WTC11 (cell line): ENCODE measurements at regions not wholly inside any gene's neighbourhood (a gene's known extent, or its start where the extent isn't known, plus 50 kb on each side); places are given as distances from the start of the nearest gene placed in this dataset.

Experiments
- ATAC-seq: fragments of 200-7000 bp; cut with Tn5 transposase; 2 replicates; pipeline ENCODE4 v1.10.0; 2021; ENCODE audit warnings: mild to moderate bottlenecking, moderate library complexity
- CTCF ChIA-PET: fragments of 300-600 bp; sonication (Branson Sonifier 250); formaldehyde crosslinking; loops from one replicate; lab custom pipeline; 2021; ENCODE audit warnings: antibody characterized with exemption; lab: Charles Lee
- POLR2A ChIA-PET: fragments of 350-600 bp; sonication (Branson Sonifier 250); formaldehyde crosslinking; loops from one replicate; lab custom pipeline; 2021; ENCODE audit warnings: antibody characterized with exemption; lab: Charles Lee
- DNase-seq: peaks from one replicate; pipeline ENCODE4 v3.0.0; 2021; ENCODE audit warnings: low spot score
- H3K27ac Mint-ChIP-seq: 2 replicates; pipeline ENCODE4 v1.8.0; 2021; ENCODE audit warnings: mixed read lengths
- H3K27me3 Mint-ChIP-seq: 2 replicates; pipeline ENCODE4 v1.8.0; 2021; ENCODE audit warnings: low read depth, mild to moderate bottlenecking, moderate library complexity, mixed read lengths
- H3K36me3 Mint-ChIP-seq: 2 replicates; pipeline ENCODE4 v1.8.0; 2021; ENCODE audit warnings: mixed read lengths
- H3K4me1 Mint-ChIP-seq: 2 replicates; pipeline ENCODE4 v1.8.0; 2022; ENCODE audit warnings: mixed read lengths
- H3K4me3 Mint-ChIP-seq: 2 replicates; pipeline ENCODE4 v1.8.0; 2021; ENCODE audit warnings: mild to moderate bottlenecking, moderate library complexity, mixed read lengths
- H3K9me3 Mint-ChIP-seq: 2 replicates; pipeline ENCODE4 v1.8.0; 2021; ENCODE audit warnings: mixed read lengths
- MYBL2 ChIP-seq: sonication (generic); formaldehyde crosslinking; IDR thresholded peaks from 2 replicates; pipeline ENCODE4 v1.8.1; 2023; ENCODE audit warnings: mild to moderate bottlenecking, moderate library complexity, missing genetic modification reagents
- NFYB ChIP-seq: sonication (generic); formaldehyde crosslinking; conservative IDR thresholded peaks from 2 replicates; pipeline ENCODE4 v1.8.0; 2022; ENCODE audit warnings: low read depth, missing genetic modification reagents
- OVOL2 ChIP-seq: fragments of 250-450 bp; sonication (Bioruptor Pico); IDR thresholded peaks from 2 replicates; pipeline ENCODE4 v1.9.0; 2021; ENCODE audit warnings: mild to moderate bottlenecking, borderline replicate concordance
- SMAD4 ChIP-seq: sonication (generic); formaldehyde crosslinking; IDR thresholded peaks from 2 replicates; pipeline ENCODE4 v1.8.0; 2022; ENCODE audit warnings: mild to moderate bottlenecking, missing genetic modification reagents
- TCF7 ChIP-seq: sonication (generic); formaldehyde crosslinking; IDR thresholded peaks from 2 replicates; pipeline ENCODE4 v1.8.0; 2022; ENCODE audit warnings: mild to moderate bottlenecking, low read depth, missing genetic modification reagents, moderate library complexity
- ZBTB21 ChIP-seq: sonication (generic); formaldehyde crosslinking; IDR thresholded peaks from 2 replicates; pipeline ENCODE4 v1.8.1; 2023; ENCODE audit warnings: mild to moderate bottlenecking, missing genetic modification reagents, borderline replicate concordance
- ZNF232 ChIP-seq: sonication (generic); formaldehyde crosslinking; IDR thresholded peaks from 2 replicates; pipeline ENCODE4 v1.8.0; 2022; ENCODE audit warnings: mild to moderate bottlenecking, missing genetic modification reagents
- ZNF396 ChIP-seq: fragments of 250-450 bp; sonication (Bioruptor Pico); IDR thresholded peaks from 2 replicates; pipeline ENCODE4 v1.8.0; 2021; ENCODE audit warnings: mild to moderate bottlenecking, moderate library complexity, borderline replicate concordance
- ZNF416 ChIP-seq: fragments of 250-450 bp; sonication (Bioruptor Pico); IDR thresholded peaks from 2 replicates; pipeline ENCODE4 v1.9.0; 2021; ENCODE audit warnings: mild to moderate bottlenecking, inconsistent platforms
- ZNF423 ChIP-seq: fragments of 250-450 bp; sonication (Bioruptor Pico); IDR thresholded peaks from 2 replicates; pipeline ENCODE4 v2.1.2; 2022; ENCODE audit warnings: mild to moderate bottlenecking, moderate library complexity
- TF ChIP-seq, protein P1 (sequence below): sonication (generic); formaldehyde crosslinking; IDR thresholded peaks from 2 replicates; pipeline ENCODE4 v1.8.1; 2022; ENCODE audit warnings: missing genetic modification reagents, borderline replicate concordance
- TF ChIP-seq, protein P2 (sequence below): sonication (generic); formaldehyde crosslinking; conservative IDR thresholded peaks from 2 replicates; pipeline ENCODE4 v1.8.1; 2023; ENCODE audit warnings: mild to moderate bottlenecking, low read depth, missing genetic modification reagents, moderate library complexity
- TF ChIP-seq, protein P3 (sequence below): fragments of 200-600 bp; IDR thresholded peaks from 2 replicates; pipeline ENCODE4 v1.8.0; 2022; ENCODE audit warnings: antibody characterized with exemption
- TF ChIP-seq, protein P4 (sequence below): sonication (generic); formaldehyde crosslinking; IDR thresholded peaks from 2 replicates; pipeline ENCODE4 v1.8.1; 2022; ENCODE audit warnings: low read depth, missing genetic modification reagents, borderline replicate concordance
- TF ChIP-seq, protein P5 (sequence below): fragments of 250-450 bp; sonication (Bioruptor Pico); IDR thresholded peaks from 2 replicates; pipeline ENCODE4 v1.9.0; 2021; ENCODE audit warnings: mild to moderate bottlenecking
- TF ChIP-seq, protein P6 (sequence below): sonication (generic); formaldehyde crosslinking; IDR thresholded peaks from 2 replicates; pipeline ENCODE4 v1.8.0; 2023; ENCODE audit warnings: mild to moderate bottlenecking, missing genetic modification reagents
- TF ChIP-seq, protein P7 (sequence below): fragments of 250-450 bp; sonication (Bioruptor Pico); IDR thresholded peaks from 2 replicates; pipeline ENCODE4 v1.9.0; 2021; ENCODE audit warnings: moderate library complexity, mild to moderate bottlenecking, inconsistent platforms, borderline replicate concordance
- TF ChIP-seq, protein P8 (sequence below): sonication (generic); formaldehyde crosslinking; IDR thresholded peaks from 2 replicates; pipeline ENCODE4 v1.8.1; 2023; ENCODE audit warnings: mild to moderate bottlenecking, missing genetic modification reagents, moderate library complexity

DNA sequence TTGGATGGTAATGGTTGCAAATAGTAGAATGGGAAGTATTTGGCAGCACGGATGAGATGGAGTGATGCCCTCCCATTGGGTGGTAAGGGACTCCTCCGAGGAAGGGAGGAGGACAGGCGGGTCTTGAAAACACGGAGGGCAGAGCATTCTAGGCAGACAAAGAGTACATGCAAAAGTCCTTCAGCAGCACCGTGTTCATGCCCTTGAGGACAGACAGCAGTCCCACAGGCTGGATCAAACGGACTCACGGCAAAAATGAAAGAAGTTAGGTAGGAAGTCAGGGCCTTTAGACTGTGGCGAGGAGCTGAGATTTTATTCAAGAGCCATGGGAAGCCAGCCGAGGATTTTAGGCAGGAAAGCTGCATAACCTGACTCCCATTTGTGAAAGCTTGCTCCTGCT, 253.9 kb downstream of the RHOU start:
- ChIA-PET CTCF (interaction anchor here (1.0 kb wide), 1 partner anchor 325 kb away, joined by 3 read pairs; no protein-coding TSS in a partner anchor), POLR2A (no interaction called here)
- TF ChIP-seq, protein P1, sequence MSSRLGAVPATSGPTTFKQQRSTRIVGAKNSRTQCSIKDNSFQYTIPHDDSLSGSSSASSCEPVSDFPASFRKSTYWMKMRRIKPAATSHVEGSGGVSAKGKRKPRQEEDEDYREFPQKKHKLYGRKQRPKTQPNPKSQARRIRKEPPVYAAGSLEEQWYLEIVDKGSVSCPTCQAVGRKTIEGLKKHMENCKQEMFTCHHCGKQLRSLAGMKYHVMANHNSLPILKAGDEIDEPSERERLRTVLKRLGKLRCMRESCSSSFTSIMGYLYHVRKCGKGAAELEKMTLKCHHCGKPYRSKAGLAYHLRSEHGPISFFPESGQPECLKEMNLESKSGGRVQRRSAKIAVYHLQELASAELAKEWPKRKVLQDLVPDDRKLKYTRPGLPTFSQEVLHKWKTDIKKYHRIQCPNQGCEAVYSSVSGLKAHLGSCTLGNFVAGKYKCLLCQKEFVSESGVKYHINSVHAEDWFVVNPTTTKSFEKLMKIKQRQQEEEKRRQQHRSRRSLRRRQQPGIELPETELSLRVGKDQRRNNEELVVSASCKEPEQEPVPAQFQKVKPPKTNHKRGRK (CRISPR knock-in tag): no peak
- TF ChIP-seq ZNF232 (CRISPR knock-in tag): no peak
- no peak for TF ChIP-seq ZNF396
- TF ChIP-seq OVOL2 (CRISPR knock-in tag): no peak
- no peak for ATAC-seq
- Mint-ChIP-seq H3K4me3 (no peak overlapping the region), H3K4me1 (peaks cover 42% of the 10 kb centered on the region), H3K9me3 (0 out of 2 replicates have a peak, but pooled peaks cover 3% of the 10 kb centered on the region), H3K27ac (no peak overlapping the region), H3K36me3 (no peaks in the 10 kb centered on the region), H3K27me3 (peaks cover 7% of the 10 kb centered on the region; the same call in 1 of the 2 replicates)
- DNase-seq: no peak

DNA sequence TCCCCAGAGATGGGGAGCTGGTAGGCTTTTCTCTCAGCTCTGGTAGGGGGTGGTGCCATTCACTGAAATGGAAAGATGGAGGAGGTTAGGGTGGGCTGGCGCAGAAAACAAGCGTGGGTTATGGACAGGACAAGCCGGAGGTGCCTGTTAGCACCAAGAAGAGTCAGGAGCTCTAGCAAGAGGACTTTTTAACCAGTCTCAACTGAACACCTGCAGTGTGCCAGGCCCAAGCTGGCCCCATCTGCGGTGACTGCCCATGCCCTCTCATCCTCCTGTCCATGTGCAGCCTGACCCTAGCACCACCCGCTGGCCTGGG, 254.4 kb downstream of the RHOU start:
- DNase-seq (no peak), ATAC-seq (no peak)
- TF ChIP-seq ZNF423 (CRISPR knock-in tag) (no peak), NFYB (CRISPR knock-in tag) (no peak), SMAD4 (no peak), TCF7 (no peak), MYBL2 (no peak), ZNF232 (CRISPR knock-in tag) (no peak), ZBTB21 (CRISPR knock-in tag) (no peak), ZNF416 (CRISPR knock-in tag) (no peak)
- TF ChIP-seq, protein P2, sequence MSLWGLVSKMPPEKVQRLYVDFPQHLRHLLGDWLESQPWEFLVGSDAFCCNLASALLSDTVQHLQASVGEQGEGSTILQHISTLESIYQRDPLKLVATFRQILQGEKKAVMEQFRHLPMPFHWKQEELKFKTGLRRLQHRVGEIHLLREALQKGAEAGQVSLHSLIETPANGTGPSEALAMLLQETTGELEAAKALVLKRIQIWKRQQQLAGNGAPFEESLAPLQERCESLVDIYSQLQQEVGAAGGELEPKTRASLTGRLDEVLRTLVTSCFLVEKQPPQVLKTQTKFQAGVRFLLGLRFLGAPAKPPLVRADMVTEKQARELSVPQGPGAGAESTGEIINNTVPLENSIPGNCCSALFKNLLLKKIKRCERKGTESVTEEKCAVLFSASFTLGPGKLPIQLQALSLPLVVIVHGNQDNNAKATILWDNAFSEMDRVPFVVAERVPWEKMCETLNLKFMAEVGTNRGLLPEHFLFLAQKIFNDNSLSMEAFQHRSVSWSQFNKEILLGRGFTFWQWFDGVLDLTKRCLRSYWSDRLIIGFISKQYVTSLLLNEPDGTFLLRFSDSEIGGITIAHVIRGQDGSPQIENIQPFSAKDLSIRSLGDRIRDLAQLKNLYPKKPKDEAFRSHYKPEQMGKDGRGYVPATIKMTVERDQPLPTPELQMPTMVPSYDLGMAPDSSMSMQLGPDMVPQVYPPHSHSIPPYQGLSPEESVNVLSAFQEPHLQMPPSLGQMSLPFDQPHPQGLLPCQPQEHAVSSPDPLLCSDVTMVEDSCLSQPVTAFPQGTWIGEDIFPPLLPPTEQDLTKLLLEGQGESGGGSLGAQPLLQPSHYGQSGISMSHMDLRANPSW (CRISPR knock-in tag): no peak
- TF ChIP-seq, protein P3, sequence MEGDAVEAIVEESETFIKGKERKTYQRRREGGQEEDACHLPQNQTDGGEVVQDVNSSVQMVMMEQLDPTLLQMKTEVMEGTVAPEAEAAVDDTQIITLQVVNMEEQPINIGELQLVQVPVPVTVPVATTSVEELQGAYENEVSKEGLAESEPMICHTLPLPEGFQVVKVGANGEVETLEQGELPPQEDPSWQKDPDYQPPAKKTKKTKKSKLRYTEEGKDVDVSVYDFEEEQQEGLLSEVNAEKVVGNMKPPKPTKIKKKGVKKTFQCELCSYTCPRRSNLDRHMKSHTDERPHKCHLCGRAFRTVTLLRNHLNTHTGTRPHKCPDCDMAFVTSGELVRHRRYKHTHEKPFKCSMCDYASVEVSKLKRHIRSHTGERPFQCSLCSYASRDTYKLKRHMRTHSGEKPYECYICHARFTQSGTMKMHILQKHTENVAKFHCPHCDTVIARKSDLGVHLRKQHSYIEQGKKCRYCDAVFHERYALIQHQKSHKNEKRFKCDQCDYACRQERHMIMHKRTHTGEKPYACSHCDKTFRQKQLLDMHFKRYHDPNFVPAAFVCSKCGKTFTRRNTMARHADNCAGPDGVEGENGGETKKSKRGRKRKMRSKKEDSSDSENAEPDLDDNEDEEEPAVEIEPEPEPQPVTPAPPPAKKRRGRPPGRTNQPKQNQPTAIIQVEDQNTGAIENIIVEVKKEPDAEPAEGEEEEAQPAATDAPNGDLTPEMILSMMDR: no peak
- TF ChIP-seq, protein P4, sequence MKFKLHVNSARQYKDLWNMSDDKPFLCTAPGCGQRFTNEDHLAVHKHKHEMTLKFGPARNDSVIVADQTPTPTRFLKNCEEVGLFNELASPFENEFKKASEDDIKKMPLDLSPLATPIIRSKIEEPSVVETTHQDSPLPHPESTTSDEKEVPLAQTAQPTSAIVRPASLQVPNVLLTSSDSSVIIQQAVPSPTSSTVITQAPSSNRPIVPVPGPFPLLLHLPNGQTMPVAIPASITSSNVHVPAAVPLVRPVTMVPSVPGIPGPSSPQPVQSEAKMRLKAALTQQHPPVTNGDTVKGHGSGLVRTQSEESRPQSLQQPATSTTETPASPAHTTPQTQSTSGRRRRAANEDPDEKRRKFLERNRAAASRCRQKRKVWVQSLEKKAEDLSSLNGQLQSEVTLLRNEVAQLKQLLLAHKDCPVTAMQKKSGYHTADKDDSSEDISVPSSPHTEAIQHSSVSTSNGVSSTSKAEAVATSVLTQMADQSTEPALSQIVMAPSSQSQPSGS (CRISPR knock-in tag): no peak
- TF ChIP-seq, protein P5, sequence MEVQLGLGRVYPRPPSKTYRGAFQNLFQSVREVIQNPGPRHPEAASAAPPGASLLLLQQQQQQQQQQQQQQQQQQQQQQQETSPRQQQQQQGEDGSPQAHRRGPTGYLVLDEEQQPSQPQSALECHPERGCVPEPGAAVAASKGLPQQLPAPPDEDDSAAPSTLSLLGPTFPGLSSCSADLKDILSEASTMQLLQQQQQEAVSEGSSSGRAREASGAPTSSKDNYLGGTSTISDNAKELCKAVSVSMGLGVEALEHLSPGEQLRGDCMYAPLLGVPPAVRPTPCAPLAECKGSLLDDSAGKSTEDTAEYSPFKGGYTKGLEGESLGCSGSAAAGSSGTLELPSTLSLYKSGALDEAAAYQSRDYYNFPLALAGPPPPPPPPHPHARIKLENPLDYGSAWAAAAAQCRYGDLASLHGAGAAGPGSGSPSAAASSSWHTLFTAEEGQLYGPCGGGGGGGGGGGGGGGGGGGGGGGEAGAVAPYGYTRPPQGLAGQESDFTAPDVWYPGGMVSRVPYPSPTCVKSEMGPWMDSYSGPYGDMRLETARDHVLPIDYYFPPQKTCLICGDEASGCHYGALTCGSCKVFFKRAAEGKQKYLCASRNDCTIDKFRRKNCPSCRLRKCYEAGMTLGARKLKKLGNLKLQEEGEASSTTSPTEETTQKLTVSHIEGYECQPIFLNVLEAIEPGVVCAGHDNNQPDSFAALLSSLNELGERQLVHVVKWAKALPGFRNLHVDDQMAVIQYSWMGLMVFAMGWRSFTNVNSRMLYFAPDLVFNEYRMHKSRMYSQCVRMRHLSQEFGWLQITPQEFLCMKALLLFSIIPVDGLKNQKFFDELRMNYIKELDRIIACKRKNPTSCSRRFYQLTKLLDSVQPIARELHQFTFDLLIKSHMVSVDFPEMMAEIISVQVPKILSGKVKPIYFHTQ (CRISPR knock-in tag): no peak
- TF ChIP-seq, protein P6, sequence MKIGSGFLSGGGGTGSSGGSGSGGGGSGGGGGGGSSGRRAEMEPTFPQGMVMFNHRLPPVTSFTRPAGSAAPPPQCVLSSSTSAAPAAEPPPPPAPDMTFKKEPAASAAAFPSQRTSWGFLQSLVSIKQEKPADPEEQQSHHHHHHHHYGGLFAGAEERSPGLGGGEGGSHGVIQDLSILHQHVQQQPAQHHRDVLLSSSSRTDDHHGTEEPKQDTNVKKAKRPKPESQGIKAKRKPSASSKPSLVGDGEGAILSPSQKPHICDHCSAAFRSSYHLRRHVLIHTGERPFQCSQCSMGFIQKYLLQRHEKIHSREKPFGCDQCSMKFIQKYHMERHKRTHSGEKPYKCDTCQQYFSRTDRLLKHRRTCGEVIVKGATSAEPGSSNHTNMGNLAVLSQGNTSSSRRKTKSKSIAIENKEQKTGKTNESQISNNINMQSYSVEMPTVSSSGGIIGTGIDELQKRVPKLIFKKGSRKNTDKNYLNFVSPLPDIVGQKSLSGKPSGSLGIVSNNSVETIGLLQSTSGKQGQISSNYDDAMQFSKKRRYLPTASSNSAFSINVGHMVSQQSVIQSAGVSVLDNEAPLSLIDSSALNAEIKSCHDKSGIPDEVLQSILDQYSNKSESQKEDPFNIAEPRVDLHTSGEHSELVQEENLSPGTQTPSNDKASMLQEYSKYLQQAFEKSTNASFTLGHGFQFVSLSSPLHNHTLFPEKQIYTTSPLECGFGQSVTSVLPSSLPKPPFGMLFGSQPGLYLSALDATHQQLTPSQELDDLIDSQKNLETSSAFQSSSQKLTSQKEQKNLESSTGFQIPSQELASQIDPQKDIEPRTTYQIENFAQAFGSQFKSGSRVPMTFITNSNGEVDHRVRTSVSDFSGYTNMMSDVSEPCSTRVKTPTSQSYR (CRISPR knock-in tag): no peak
- TF ChIP-seq, protein P7, sequence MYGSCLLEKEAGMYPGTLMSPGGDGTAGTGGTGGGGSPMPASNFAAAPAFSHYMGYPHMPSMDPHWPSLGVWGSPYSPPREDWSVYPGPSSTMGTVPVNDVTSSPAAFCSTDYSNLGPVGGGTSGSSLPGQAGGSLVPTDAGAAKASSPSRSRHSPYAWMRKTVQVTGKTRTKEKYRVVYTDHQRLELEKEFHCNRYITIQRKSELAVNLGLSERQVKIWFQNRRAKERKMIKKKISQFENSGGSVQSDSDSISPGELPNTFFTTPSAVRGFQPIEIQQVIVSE: no peak
- TF ChIP-seq, protein P8, sequence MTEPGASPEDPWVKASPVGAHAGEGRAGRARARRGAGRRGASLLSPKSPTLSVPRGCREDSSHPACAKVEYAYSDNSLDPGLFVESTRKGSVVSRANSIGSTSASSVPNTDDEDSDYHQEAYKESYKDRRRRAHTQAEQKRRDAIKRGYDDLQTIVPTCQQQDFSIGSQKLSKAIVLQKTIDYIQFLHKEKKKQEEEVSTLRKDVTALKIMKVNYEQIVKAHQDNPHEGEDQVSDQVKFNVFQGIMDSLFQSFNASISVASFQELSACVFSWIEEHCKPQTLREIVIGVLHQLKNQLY (CRISPR knock-in tag): no peak
- H3K27ac Mint-ChIP-seq: no peak overlapping the region
- H3K4me3 Mint-ChIP-seq: no peak overlapping the region
- ChIA-PET CTCF (interaction anchor here (1.0 kb wide), 1 partner anchor 326 kb away, joined by 3 read pairs; no protein-coding TSS in a partner anchor), POLR2A (no interaction called here)
- H3K9me3 Mint-ChIP-seq: 0 out of 2 replicates have a peak, but pooled peaks cover 3% of the 10 kb centered on the region
- peaks cover 42% of the 10 kb centered on the region for H3K4me1 Mint-ChIP-seq
- peaks cover 7% of the 10 kb centered on the region; the same call in 1 of the 2 replicates for H3K27me3 Mint-ChIP-seq
- no peaks in the 10 kb centered on the region for H3K36me3 Mint-ChIP-seq
